ENCODE measurements at regions not wholly inside any gene's neighbourhood (a gene's known extent, or its start where the extent isn't known, plus 50 kb on each side); places are given as distances from the start of the nearest gene placed in this dataset.

- intact Hi-C loops (cut with DNase I) = loop anchor here in 3 of 10 donors (10.0 kb wide), 2 partner anchors 843 to 853 kb away; no protein-coding TSS in a partner anchor
- 63 to 76% (median 69%) methylated on average over 2 of the region's 2 CpGs for WGBS, 4 donors
These were observed 137.5 kb downstream of the NDUFA10 start for GRCh38 chr2:239887604-239888003.

GRCh38 chr2:239886781-239887180 lies 138.4 kb downstream of the NDUFA10 start:
- H3K4me3 ChIP-seq = no peak overlapping the region
- no peaks in the 10 kb centered on the region for H3K36me3 ChIP-seq
- H3K4me1 ChIP-seq = peaks cover 0 to 14% (median 1%) of the 10 kb centered on the region in 12 donors
- peaks cover 0 to 38% (median 30%) of the 10 kb centered on the region in 12 donors for H3K9me3 ChIP-seq
- no peak for DNase-seq
- peaks cover 0 to 7% (median 0%) of the 10 kb centered on the region in 9 donors for H3K27me3 ChIP-seq
- H3K27ac ChIP-seq = no peak overlapping the region
- intact Hi-C loops (cut with DNase I) = loop anchor here in 3 of 10 donors (10.0 kb wide), 2 partner anchors 842 to 852 kb away; no protein-coding TSS in a partner anchor
- no peak for ATAC-seq
- TF ChIP-seq CTCF (IDR thresholded peaks at IDR 0.05) (no peak), POLR2A (IDR thresholded peaks at IDR 0.05) (no peak)

More at GRCh38 chr2:239887604-239888003, 137.5 kb downstream of the NDUFA10 start:
- peaks cover 0 to 7% (median 0%) of the 10 kb centered on the region in 9 donors for H3K27me3 ChIP-seq
- TF ChIP-seq CTCF (IDR thresholded peaks at IDR 0.05) (no peak), POLR2A (IDR thresholded peaks at IDR 0.05) (no peak)
- ATAC-seq = no peak
- H3K4me1 ChIP-seq = peaks cover 0 to 10% (median 0%) of the 10 kb centered on the region in 12 donors
- H3K4me3 ChIP-seq = no peak overlapping the region
- H3K9me3 ChIP-seq = peaks cover 0 to 38% (median 30%) of the 10 kb centered on the region in 12 donors
- H3K36me3 ChIP-seq = no peaks in the 10 kb centered on the region
- DNase-seq = no peak
- H3K27ac ChIP-seq = no peak overlapping the region

GRCh38 chr2:239884875-239885274 lies 140.3 kb downstream of the NDUFA10 start:
- no peak for ATAC-seq
- H3K27me3 ChIP-seq = peaks cover 0 to 9% (median 0%) of the 10 kb centered on the region in 9 donors
- no peak for DNase-seq
- intact Hi-C loops (cut with DNase I) = loop anchor here in 9 of 10 donors (5.0 to 10.0 kb wide), 4 partner anchors 840 to 853 kb away; no protein-coding TSS in a partner anchor
- H3K36me3 ChIP-seq = no peaks in the 10 kb centered on the region
- H3K4me3 ChIP-seq = no peak overlapping the region
- H3K27ac ChIP-seq = no peak overlapping the region
- WGBS, 4 donors = 90 to 97% (median 94%) methylated on average over 2 of the region's 2 CpGs
- H3K4me1 ChIP-seq = peaks cover 0 to 15% (median 1%) of the 10 kb centered on the region in 12 donors
- TF ChIP-seq POLR2A (IDR thresholded peaks at IDR 0.05) (no peak), CTCF (IDR thresholded peaks at IDR 0.05) (no peak)
- H3K9me3 ChIP-seq = peaks cover 0 to 39% (median 30%) of the 10 kb centered on the region in 12 donors

- TF ChIP-seq POLR2A (IDR thresholded peaks at IDR 0.05) = no peak
- no peak for TF ChIP-seq CTCF (IDR thresholded peaks at IDR 0.05)
- Histone ChIP-seq H3K4me1 (peaks cover 0 to 8% (median 0%) of the 10 kb centered on the region in 12 donors), H3K9me3 (peaks cover 0 to 45% (median 30%) of the 10 kb centered on the region in 12 donors), H3K27me3 (peaks cover 0 to 9% (median 0%) of the 10 kb centered on the region in 9 donors), H3K4me3 (no peak overlapping the region), H3K27ac (no peak overlapping the region), H3K36me3 (no peaks in the 10 kb centered on the region)
- WGBS, 4 donors = 90 to 97% (median 95%) methylated on average over 5 of the region's 5 CpGs
- intact Hi-C loops (cut with DNase I) = loop anchor here in 9 of 10 donors (5.0 to 10.0 kb wide), 4 partner anchors 839 to 852 kb away; no protein-coding TSS in a partner anchor
- DNase-seq = no peak
- no peak for ATAC-seq
These were observed 141.1 kb downstream of the NDUFA10 start for GRCh38 chr2:239884051-239884405.
